Endothelial cell of umbilical vein (primary cell): ENCODE measurements at regions not wholly inside any gene's neighbourhood (a gene's known extent, or its start where the extent isn't known, plus 50 kb on each side); places are given as distances from the start of the nearest gene placed in this dataset.

Experiments
- EZH2 ChIP-seq: IDR thresholded peaks from 2 replicates; pipeline ENCODE4 v1.6.1; 2012; ENCODE audit warnings: borderline replicate concordance, low read depth, mild to moderate bottlenecking, moderate library complexity, low read length, inconsistent platforms; ENCODE audit not compliant: severe bottlenecking
- FOS ChIP-seq: IDR thresholded peaks from 2 replicates; pipeline ENCODE4 v1.6.1; 2011; ENCODE audit warnings: mild to moderate bottlenecking, low read length, moderate library complexity, borderline replicate concordance; ENCODE audit not compliant: insufficient read depth
- POLR2A ChIP-seq: IDR thresholded peaks from 2 replicates; pipeline ENCODE4 v1.6.1; 2012; ENCODE audit warnings: low read depth, mild to moderate bottlenecking, control low read depth, low read length
- POLR2AphosphoS5 ChIP-seq: IDR thresholded peaks from 2 replicates; pipeline ENCODE4 v1.6.1; 2012; ENCODE audit warnings: low read depth, mild to moderate bottlenecking, control low read depth, low read length, moderate library complexity; ENCODE audit not compliant: insufficient read depth
- TF ChIP-seq, protein P1 (sequence below), 2 donors: IDR thresholded peaks; 1 replicate in 1 of 2; 2 replicates in 1 of 2; pipeline ENCODE4 v1.5.1; 2011; ENCODE audit warnings: low read length in 2 of 2, mild to moderate bottlenecking in 2 of 2, moderate library complexity in 2 of 2, control low read depth in 1 of 2, inconsistent platforms in 1 of 2, low read depth in 1 of 2; ENCODE audit not compliant: insufficient read depth in 1 of 2; ENCODE audit errors: extremely low read depth in 1 of 2
- TF ChIP-seq, protein P2 (sequence below): IDR thresholded peaks from 2 replicates; pipeline ENCODE4 v1.6.1; 2011; ENCODE audit not compliant: insufficient read depth, insufficient read length

DNA sequence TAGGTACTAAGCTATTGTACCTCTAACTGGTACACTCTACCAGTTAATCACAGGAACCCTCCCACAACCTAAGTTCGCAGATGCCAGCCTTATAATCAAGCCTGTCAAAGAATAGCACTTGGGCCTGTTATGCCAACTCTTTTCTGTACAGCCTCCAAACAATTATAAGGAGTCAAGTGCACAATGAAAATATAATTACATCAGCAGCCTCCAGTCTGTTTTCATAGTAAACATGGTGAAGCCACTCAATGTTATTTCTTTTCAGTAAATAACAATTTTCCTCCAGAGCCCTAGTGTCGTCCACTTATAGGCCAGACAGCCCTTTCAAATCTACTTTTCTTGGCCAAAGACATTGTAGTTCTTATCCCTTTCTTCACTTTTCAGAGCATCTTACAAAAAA is 82.7 kb upstream of the CARMIL1 start:
- TF ChIP-seq, protein P1, sequence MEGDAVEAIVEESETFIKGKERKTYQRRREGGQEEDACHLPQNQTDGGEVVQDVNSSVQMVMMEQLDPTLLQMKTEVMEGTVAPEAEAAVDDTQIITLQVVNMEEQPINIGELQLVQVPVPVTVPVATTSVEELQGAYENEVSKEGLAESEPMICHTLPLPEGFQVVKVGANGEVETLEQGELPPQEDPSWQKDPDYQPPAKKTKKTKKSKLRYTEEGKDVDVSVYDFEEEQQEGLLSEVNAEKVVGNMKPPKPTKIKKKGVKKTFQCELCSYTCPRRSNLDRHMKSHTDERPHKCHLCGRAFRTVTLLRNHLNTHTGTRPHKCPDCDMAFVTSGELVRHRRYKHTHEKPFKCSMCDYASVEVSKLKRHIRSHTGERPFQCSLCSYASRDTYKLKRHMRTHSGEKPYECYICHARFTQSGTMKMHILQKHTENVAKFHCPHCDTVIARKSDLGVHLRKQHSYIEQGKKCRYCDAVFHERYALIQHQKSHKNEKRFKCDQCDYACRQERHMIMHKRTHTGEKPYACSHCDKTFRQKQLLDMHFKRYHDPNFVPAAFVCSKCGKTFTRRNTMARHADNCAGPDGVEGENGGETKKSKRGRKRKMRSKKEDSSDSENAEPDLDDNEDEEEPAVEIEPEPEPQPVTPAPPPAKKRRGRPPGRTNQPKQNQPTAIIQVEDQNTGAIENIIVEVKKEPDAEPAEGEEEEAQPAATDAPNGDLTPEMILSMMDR (IDR thresholded peaks at IDR 0.05; ENCODE audit: extremely low read depth in 1 of 2, insufficient read depth in 1 of 2, low read depth in 1 of 2, low read length in 2 of 2): no peak
- TF ChIP-seq POLR2A: no peak
- TF ChIP-seq, protein P2, sequence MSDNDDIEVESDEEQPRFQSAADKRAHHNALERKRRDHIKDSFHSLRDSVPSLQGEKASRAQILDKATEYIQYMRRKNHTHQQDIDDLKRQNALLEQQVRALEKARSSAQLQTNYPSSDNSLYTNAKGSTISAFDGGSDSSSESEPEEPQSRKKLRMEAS: no peak
- TF ChIP-seq POLR2AphosphoS5: no peak
- no peak for TF ChIP-seq FOS
- TF ChIP-seq EZH2: no peak
